Heart right ventricle (tissue), 16 donors: ENCODE measurements at regions not wholly inside any gene's neighbourhood (a gene's known extent, or its start where the extent isn't known, plus 50 kb on each side); places are given as distances from the start of the nearest gene placed in this dataset.

Source experiments
- ATAC-seq, 8 donors: fragments of 200-7000 bp; cut with Tn5 transposase; one replicate each; pipeline ENCODE4 v1.9.1; 2020; ENCODE audit warnings: mild to moderate bottlenecking in 8 of 8, moderate library complexity in 8 of 8, moderate number of reproducible peaks in 1 of 8
- DNase-seq, 2 donors: peaks; one replicate each; pipeline ENCODE4 v3.0.0-alpha.2; 2020
- H3K27ac ChIP-seq, 10 donors: fragments of 200-600 bp; sonication (generic) in 2 of 10; one replicate each; pipeline versions ENCODE4 v1.5.0 to v1.8.0; 2020 to 2022; ENCODE audit warnings: mild to moderate bottlenecking in 3 of 10
- H3K27me3 ChIP-seq, 7 donors: fragments of 200-600 bp; one replicate each; pipeline ENCODE4 v1.8.0; 2021 to 2022; ENCODE audit warnings: mild to moderate bottlenecking in 2 of 7
- H3K36me3 ChIP-seq, 9 donors: fragments of 200-600 bp; sonication (generic) in 1 of 9; one replicate each; pipeline versions ENCODE4 v1.5.0 to v1.8.0; 2020 to 2022; ENCODE audit warnings: mild to moderate bottlenecking in 2 of 9
- H3K4me1 ChIP-seq, 9 donors: fragments of 200-600 bp; sonication (generic) in 1 of 9; one replicate each; pipeline versions ENCODE4 v1.5.0 to v1.8.0; 2020 to 2022; ENCODE audit warnings: mild to moderate bottlenecking in 4 of 9
- H3K4me3 ChIP-seq, 10 donors: fragments of 200-600 bp; sonication (generic) in 2 of 10; one replicate each; pipeline versions ENCODE4 v1.5.0 to v1.8.0; 2020 to 2022; ENCODE audit warnings: mild to moderate bottlenecking in 7 of 10, moderate library complexity in 2 of 10
- H3K9me3 ChIP-seq, 11 donors: fragments of 200-600 bp in 10 of 11; sonication (generic) in 2 of 11; one replicate each; pipeline versions ENCODE4 v1.5.0 to v1.8.0; 2013 to 2022; ENCODE audit warnings: mild to moderate bottlenecking in 2 of 11, control low read depth in 1 of 11, moderate library complexity in 1 of 11
- WGBS, 2 donors: extraction: QIAGEN DNeasy Blood & Tissue Kit; methylation state at CpG; one replicate each; pipeline ENCODE4 v1.1.7; 2013; ENCODE audit warnings: inconsistent platforms in 1 of 2; 5-methylcytosine and 5-hydroxymethylcytosine counted together
- intact Hi-C, 10 donors: fragments of 100-400 bp; cut with DNase I; formaldehyde crosslinking; loops; one replicate each; pipeline versions ENCODE4 v1.11.1 to v1.14.2; 2022
- TF ChIP-seq, protein P1 (sequence below), 9 donors: fragments of 200-600 bp; sonication (generic) in 2 of 9; IDR thresholded peaks; one replicate each; pipeline versions ENCODE4 v1.5.0 to v1.8.0; 2021 to 2022; ENCODE audit warnings: antibody characterized with exemption in 9 of 9, mild to moderate bottlenecking in 5 of 9, moderate library complexity in 1 of 9
- donor health status: Arrhythmogenic right ventricular cardiomyopathy.
- donor health status: ischemic (EF 13 %, LVEDD 7.1; RV severe dilation, severe dysfunction).
- donor health status: healthy with polysubstance abuse.
- donor health status: DM: no; HTN: yes; CAD: no.
- donor health status: DM: no; HTN: no; CAD: no.
- donor health status: ischemic (EF 25% LVEDD 6.9; RV normal size, moderate dysfunction).
- donor health status: ischemic (EF 25% LVEDD 5.7; RV mildly dilated, moderate dysfunction).
- donor health status: healthy.
- donor health status: DM: yes; HTN: yes; CAD: no.
- donor health status: Ischemic cardiomyopathy.
- donor health status: ischemic (EF 35%, LVEDD 5.7; RV mildly dilated, moderate dysfunction).
- donor health status: nonischemic (EF 11% LVEDD 7.7; RV severe dilation, severe dysfunction).
- donor health status: DM: yes; HTN: yes; CAD: no.
- donor health status: PGD.
- donor health status: ischemic (EF 29% LVEDD 5.4; RV normal size, mild dysfunction).
- donor health status: nonischemic (EF 23%, LVEDD 6.1; RV moderate dilation, normal function).

- no peak for DNase-seq
- Histone ChIP-seq H3K9me3 (no peaks in the 10 kb centered on the region), H3K27ac (no peak overlapping the region), H3K36me3 (no peaks in the 10 kb centered on the region), H3K27me3 (peaks cover 0 to 23% (median 0%) of the 10 kb centered on the region in 7 donors), H3K4me1 (peaks cover 0 to 2% (median 0%) of the 10 kb centered on the region in 9 donors), H3K4me3 (no peak overlapping the region)
- intact Hi-C loops: loop anchor here in 1 of 10 donors (5.0 kb wide), 1 partner anchor 163 kb away; no protein-coding TSS in a partner anchor
- 84 to 91% methylated on average over 4 of the region's 4 CpGs for WGBS, 2 donors
- no peak for ATAC-seq
- TF ChIP-seq, protein P1, sequence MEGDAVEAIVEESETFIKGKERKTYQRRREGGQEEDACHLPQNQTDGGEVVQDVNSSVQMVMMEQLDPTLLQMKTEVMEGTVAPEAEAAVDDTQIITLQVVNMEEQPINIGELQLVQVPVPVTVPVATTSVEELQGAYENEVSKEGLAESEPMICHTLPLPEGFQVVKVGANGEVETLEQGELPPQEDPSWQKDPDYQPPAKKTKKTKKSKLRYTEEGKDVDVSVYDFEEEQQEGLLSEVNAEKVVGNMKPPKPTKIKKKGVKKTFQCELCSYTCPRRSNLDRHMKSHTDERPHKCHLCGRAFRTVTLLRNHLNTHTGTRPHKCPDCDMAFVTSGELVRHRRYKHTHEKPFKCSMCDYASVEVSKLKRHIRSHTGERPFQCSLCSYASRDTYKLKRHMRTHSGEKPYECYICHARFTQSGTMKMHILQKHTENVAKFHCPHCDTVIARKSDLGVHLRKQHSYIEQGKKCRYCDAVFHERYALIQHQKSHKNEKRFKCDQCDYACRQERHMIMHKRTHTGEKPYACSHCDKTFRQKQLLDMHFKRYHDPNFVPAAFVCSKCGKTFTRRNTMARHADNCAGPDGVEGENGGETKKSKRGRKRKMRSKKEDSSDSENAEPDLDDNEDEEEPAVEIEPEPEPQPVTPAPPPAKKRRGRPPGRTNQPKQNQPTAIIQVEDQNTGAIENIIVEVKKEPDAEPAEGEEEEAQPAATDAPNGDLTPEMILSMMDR (IDR thresholded peaks at IDR 0.05): no peak
Observed at GRCh38 chr6:44664716-44665115, 277.2 kb downstream of the CDC5L start.

DNA sequence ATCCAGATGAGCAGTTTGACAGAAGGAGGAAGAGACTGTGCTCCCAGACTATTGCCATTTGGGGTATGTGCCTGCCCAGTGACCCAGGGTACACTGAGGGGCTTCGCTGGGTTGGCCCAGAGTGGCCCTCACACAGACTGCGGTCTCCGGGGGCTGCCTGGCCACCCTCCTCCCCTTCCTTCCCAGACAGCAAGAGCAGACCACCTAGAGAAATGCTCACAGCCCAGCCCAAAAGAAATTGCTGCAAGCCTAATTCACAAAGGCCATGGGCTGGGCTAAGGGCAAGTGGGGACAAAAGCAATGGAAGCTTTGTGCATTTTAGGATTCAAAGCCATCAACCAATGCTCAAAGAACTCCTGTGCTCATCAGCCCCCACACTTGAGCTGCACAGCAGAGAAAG lies 277.6 kb downstream of the CDC5L start:
- Histone ChIP-seq H3K4me3 (no peak overlapping the region), H3K9me3 (no peaks in the 10 kb centered on the region), H3K36me3 (no peaks in the 10 kb centered on the region), H3K27me3 (peaks cover 0 to 23% (median 0%) of the 10 kb centered on the region in 7 donors), H3K4me1 (peaks cover 0 to 2% (median 0%) of the 10 kb centered on the region in 9 donors), H3K27ac (no peak overlapping the region)
- no peak for DNase-seq
- 89 to 90% methylated on average over 3 of the region's 3 CpGs for WGBS, 2 donors
- intact Hi-C loops: loop anchor here in 1 of 10 donors (5.0 kb wide), 1 partner anchor 162 kb away; no protein-coding TSS in a partner anchor
- TF ChIP-seq, protein P1 (IDR thresholded peaks at IDR 0.05): no peak
- ATAC-seq: no peak

- no peak overlapping the region for H3K27ac ChIP-seq
- intact Hi-C loops: loop anchor here in 1 of 10 donors (5.0 kb wide), 1 partner anchor 162 kb away; no protein-coding TSS in a partner anchor
- no peak overlapping the region for H3K4me3 ChIP-seq
- peaks cover 0 to 23% (median 0%) of the 10 kb centered on the region in 7 donors for H3K27me3 ChIP-seq
- TF ChIP-seq, protein P1 (IDR thresholded peaks at IDR 0.05): no peak
- no peaks in the 10 kb centered on the region for H3K9me3 ChIP-seq
- 90 to 91% methylated on average over 9 of the region's 9 CpGs for WGBS, 2 donors
- H3K4me1 ChIP-seq: peaks cover 0 to 2% (median 0%) of the 10 kb centered on the region in 9 donors
- ATAC-seq: no peak
- no peak for DNase-seq
- H3K36me3 ChIP-seq: no peaks in the 10 kb centered on the region
Observed at GRCh38 chr6:44665683-44666082, 278.2 kb downstream of the CDC5L start.

DNA sequence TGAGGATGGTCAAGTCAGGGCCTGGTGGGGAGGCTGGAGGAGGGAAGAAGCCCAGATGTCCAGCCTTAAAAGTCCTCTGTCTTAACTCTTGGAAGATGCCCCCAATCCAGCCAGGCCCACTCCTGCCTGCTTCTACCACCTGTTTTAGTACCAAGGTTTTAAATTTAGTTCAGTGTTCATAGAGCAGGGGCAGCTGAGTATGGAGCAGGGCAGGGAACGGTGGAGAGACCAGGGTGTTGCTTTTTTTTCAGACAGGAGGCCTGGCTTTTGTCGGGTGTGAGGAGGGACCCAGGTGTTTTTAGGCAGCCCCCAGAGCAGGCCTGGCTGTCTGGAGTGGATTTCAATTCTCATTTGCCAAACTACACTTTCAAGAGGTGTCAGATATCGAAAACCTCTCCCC lies 278.8 kb downstream of the CDC5L start:
- no peak for DNase-seq
- Histone ChIP-seq H3K27me3 (peaks cover 0 to 23% (median 0%) of the 10 kb centered on the region in 7 donors), H3K9me3 (no peaks in the 10 kb centered on the region), H3K4me3 (no peak overlapping the region), H3K27ac (peak overlapping the region in 1 of 10 donors; percentile 34), H3K36me3 (no peaks in the 10 kb centered on the region), H3K4me1 (peaks cover 0 to 2% (median 0%) of the 10 kb centered on the region in 9 donors)
- TF ChIP-seq, protein P1 (IDR thresholded peaks at IDR 0.05): no peak
- ATAC-seq: no peak
- intact Hi-C loops: loop anchor here in 1 of 10 donors (5.0 kb wide), 1 partner anchor 161 kb away; no protein-coding TSS in a partner anchor
- WGBS, 2 donors: 79 to 84% methylated on average over 3 of the region's 3 CpGs
